Neural cell (in vitro differentiated cells): ENCODE measurements at regions not wholly inside any gene's neighbourhood (a gene's known extent, or its start where the extent isn't known, plus 50 kb on each side); places are given as distances from the start of the nearest gene placed in this dataset.

Experiments used
- EP300 ChIP-seq: fragments of 450-650 bp; conservative IDR thresholded peaks from 2 replicates; pipeline ENCODE4 v1.6.1; 2014; ENCODE audit warnings: antibody characterized with exemption, mild to moderate bottlenecking, moderate library complexity; ENCODE audit not compliant: poor library complexity, severe bottlenecking
- EZH2 ChIP-seq: fragments of 200-600, 300-800 bp; shearing (Covaris generic), sonication (generic); IDR thresholded peaks from 2 replicates; pipeline ENCODE4 v1.6.1; 2014; ENCODE audit warnings: antibody characterized with exemption, low read length, borderline replicate concordance, mild to moderate bottlenecking; ENCODE audit not compliant: insufficient read depth, poor library complexity, severe bottlenecking
- MXI1 ChIP-seq: fragments of 450-650 bp; conservative IDR thresholded peaks from 2 replicates; pipeline ENCODE4 v1.6.1; 2014; ENCODE audit warnings: antibody characterized with exemption, mild to moderate bottlenecking; ENCODE audit not compliant: poor library complexity, severe bottlenecking
- POLR2AphosphoS5 ChIP-seq: IDR thresholded peaks from 2 replicates; pipeline ENCODE4 v1.6.1; 2012
- RAD21 ChIP-seq: fragments of 450-650 bp; conservative IDR thresholded peaks from 2 replicates; pipeline ENCODE4 v1.6.1; 2014; ENCODE audit warnings: antibody characterized with exemption, mild to moderate bottlenecking, moderate library complexity
- SMC3 ChIP-seq: fragments of 450-650 bp; conservative IDR thresholded peaks from 2 replicates; pipeline ENCODE4 v1.6.1; 2014; ENCODE audit warnings: antibody characterized with exemption, mild to moderate bottlenecking, moderate library complexity; ENCODE audit not compliant: poor library complexity
- TAF1 ChIP-seq: IDR thresholded peaks from 2 replicates; pipeline ENCODE4 v1.6.1; 2012; ENCODE audit warnings: low read depth
- TF ChIP-seq, protein P1 (sequence below): fragments of 450-650 bp; IDR thresholded peaks from 2 replicates; pipeline ENCODE4 v1.5.1; 2014; ENCODE audit warnings: antibody characterized with exemption, mild to moderate bottlenecking, moderate library complexity; ENCODE audit not compliant: poor library complexity, severe bottlenecking
- TF ChIP-seq, protein P2 (sequence below): IDR thresholded peaks from 2 replicates; pipeline ENCODE4 v1.6.1; 2012; ENCODE audit warnings: borderline replicate concordance

DNA sequence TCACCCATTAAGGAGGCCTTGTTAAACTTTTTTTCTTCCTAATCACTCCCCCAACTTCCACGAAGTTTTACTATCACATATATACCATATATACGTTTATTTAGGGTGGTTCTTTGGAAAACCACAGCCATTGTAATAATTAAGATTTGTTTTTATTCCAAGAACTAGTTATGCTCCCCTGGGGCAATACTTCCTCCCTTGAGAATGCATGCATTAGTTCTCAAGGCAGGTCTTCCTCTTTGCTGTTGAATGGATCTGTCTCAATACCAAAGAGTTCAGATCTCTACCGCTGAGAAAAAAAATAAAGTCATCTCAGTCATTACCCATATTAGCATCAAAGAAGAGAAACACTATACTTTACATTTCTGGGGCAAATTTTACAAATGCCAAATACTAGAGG is 567.7 kb upstream of the RGS18 start:
- TF ChIP-seq, protein P1, sequence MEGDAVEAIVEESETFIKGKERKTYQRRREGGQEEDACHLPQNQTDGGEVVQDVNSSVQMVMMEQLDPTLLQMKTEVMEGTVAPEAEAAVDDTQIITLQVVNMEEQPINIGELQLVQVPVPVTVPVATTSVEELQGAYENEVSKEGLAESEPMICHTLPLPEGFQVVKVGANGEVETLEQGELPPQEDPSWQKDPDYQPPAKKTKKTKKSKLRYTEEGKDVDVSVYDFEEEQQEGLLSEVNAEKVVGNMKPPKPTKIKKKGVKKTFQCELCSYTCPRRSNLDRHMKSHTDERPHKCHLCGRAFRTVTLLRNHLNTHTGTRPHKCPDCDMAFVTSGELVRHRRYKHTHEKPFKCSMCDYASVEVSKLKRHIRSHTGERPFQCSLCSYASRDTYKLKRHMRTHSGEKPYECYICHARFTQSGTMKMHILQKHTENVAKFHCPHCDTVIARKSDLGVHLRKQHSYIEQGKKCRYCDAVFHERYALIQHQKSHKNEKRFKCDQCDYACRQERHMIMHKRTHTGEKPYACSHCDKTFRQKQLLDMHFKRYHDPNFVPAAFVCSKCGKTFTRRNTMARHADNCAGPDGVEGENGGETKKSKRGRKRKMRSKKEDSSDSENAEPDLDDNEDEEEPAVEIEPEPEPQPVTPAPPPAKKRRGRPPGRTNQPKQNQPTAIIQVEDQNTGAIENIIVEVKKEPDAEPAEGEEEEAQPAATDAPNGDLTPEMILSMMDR, result no peak
- TF ChIP-seq TAF1 (no peak), EZH2 (no peak), EP300 (no peak), POLR2AphosphoS5 (no peak), SMC3 (no peak), MXI1 (no peak), RAD21 (no peak)
- TF ChIP-seq, protein P2, sequence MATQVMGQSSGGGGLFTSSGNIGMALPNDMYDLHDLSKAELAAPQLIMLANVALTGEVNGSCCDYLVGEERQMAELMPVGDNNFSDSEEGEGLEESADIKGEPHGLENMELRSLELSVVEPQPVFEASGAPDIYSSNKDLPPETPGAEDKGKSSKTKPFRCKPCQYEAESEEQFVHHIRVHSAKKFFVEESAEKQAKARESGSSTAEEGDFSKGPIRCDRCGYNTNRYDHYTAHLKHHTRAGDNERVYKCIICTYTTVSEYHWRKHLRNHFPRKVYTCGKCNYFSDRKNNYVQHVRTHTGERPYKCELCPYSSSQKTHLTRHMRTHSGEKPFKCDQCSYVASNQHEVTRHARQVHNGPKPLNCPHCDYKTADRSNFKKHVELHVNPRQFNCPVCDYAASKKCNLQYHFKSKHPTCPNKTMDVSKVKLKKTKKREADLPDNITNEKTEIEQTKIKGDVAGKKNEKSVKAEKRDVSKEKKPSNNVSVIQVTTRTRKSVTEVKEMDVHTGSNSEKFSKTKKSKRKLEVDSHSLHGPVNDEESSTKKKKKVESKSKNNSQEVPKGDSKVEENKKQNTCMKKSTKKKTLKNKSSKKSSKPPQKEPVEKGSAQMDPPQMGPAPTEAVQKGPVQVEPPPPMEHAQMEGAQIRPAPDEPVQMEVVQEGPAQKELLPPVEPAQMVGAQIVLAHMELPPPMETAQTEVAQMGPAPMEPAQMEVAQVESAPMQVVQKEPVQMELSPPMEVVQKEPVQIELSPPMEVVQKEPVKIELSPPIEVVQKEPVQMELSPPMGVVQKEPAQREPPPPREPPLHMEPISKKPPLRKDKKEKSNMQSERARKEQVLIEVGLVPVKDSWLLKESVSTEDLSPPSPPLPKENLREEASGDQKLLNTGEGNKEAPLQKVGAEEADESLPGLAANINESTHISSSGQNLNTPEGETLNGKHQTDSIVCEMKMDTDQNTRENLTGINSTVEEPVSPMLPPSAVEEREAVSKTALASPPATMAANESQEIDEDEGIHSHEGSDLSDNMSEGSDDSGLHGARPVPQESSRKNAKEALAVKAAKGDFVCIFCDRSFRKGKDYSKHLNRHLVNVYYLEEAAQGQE, result no peak
